A673 (cell line): ENCODE measurements at regions not wholly inside any gene's neighbourhood (a gene's known extent, or its start where the extent isn't known, plus 50 kb on each side); places are given as distances from the start of the nearest gene placed in this dataset.

Source experiments
- BruUV-seq: library from RNA; stranded (reverse); fragments of 400-500 nt; replicated peaks from 2 replicates; lab custom pipeline; 2021; lab: Mats Ljungman, UMichigan
- CTCF ChIA-PET: fragments of 300-600 bp; sonication (Branson Sonifier 250); formaldehyde crosslinking; loops from one replicate; lab custom pipeline; 2022; ENCODE audit warnings: antibody characterized with exemption; lab: Charles Lee
- POLR2A ChIA-PET: fragments of 300-600 bp; sonication (Branson Sonifier 250); formaldehyde crosslinking; loops from one replicate; lab custom pipeline; 2022; ENCODE audit warnings: antibody characterized with exemption; ENCODE audit not compliant: low non-redundant PET; lab: Charles Lee
- DNase-seq: peaks from one replicate; pipeline ENCODE4 v3.0.0-alpha.2; 2015; ENCODE audit warnings: low spot score
- H3K27ac ChIP-seq: fragments of 200-600 bp; sonication (generic); 2 replicates; pipeline ENCODE4 v1.5.1; 2016; ENCODE audit warnings: mixed run types, low read depth, mild to moderate bottlenecking, mixed read lengths, antibody characterized with exemption, low read length; ENCODE audit not compliant: poor library complexity, severe bottlenecking
- H3K27me3 ChIP-seq: fragments of 200-600 bp; sonication (generic); replicated peaks from 2 replicates; pipeline ENCODE4 v1.6.1; 2017; ENCODE audit warnings: mixed run types, low read depth, mild to moderate bottlenecking, mixed read lengths, antibody characterized with exemption, low read length; ENCODE audit not compliant: insufficient read depth, poor library complexity
- H3K36me3 ChIP-seq: fragments of 200-600 bp; sonication (generic); 2 replicates; pipeline ENCODE4 v1.6.1; 2016; ENCODE audit warnings: mixed run types, mild to moderate bottlenecking, mixed read lengths, antibody characterized with exemption, low read length; ENCODE audit not compliant: insufficient read depth, poor library complexity, severe bottlenecking
- H3K4me1 ChIP-seq: fragments of 200-600 bp; sonication (generic); 2 replicates; pipeline ENCODE4 v1.6.1; 2017; ENCODE audit warnings: mixed run types, mild to moderate bottlenecking, mixed read lengths, antibody characterized with exemption, low read length; ENCODE audit not compliant: insufficient read depth, poor library complexity, severe bottlenecking
- H3K4me3 ChIP-seq: fragments of 200-600 bp; sonication (generic); 2 replicates; pipeline ENCODE4 v1.5.1; 2016; ENCODE audit warnings: low read depth, mixed run types, mild to moderate bottlenecking, mixed read lengths, low read length; ENCODE audit not compliant: poor library complexity, severe bottlenecking
- H3K9me3 ChIP-seq: fragments of 200-600 bp; sonication (generic); 2 replicates; pipeline ENCODE4 v1.6.1; 2016; ENCODE audit warnings: mixed run types, low read depth, mild to moderate bottlenecking, mixed read lengths, antibody characterized with exemption, low read length; ENCODE audit not compliant: poor library complexity, severe bottlenecking
- CTCF ChIP-seq: fragments of 300-800, 200-600 bp; sonication (generic); conservative IDR thresholded peaks from 2 replicates; pipeline ENCODE4 v1.5.1; 2017; ENCODE audit warnings: low read depth, mild to moderate bottlenecking, antibody characterized with exemption, low read length, moderate library complexity, mixed read lengths
- EZH2 ChIP-seq: fragments of 200-600 bp; sonication (generic); IDR thresholded peaks from 2 replicates; pipeline ENCODE4 v1.6.1; 2017; ENCODE audit warnings: borderline replicate concordance, low read depth, mild to moderate bottlenecking, mixed read lengths, antibody characterized with exemption, low read length; ENCODE audit not compliant: poor library complexity, severe bottlenecking
- intact Hi-C: fragments of 100-400 bp; cut with micrococcal nuclease; formaldehyde crosslinking; loops from one replicate; pipeline ENCODE4 v1.10.0; 2022; ENCODE audit not compliant: unreplicated experiment

DNA sequence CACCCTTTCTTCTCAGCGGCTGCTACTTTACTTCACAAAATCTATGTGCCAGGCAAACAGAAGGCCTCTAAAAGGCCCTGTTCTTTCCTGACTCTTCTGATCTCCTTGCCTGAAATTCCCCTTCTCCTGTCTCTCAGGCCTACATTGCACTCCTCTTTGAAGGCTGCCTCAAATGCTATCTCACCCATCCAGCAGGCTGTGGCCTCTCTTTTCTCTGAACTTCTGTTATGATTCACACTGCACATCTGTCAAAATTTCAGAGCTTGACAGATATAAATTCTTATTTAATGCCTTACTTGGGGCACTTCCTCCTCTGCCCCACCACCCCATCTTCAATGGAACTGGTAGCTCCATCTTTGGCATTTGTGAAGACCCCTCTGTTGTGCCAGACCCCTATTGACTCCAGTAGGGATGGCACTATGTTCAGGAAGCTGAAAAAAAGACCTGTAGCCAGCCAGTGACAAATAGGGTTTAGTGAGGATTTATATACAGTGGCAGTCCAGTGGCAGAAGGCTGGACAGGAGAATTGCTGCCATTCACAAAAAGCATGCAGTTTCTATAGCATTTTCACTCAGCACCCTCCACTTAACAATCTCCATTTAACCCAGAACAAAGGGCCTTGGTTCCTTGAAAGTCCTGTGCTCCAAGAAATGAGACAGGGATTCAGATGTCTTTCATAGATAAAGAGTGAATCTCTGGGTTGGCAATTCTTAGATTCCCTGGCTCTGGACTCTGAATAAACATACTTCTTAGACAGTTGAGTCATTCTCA lies 415.8 kb upstream of the GRM7 start:
- POLR2A ChIA-PET, result no interaction called here
- H3K9me3 ChIP-seq, result no peaks in the 10 kb centered on the region
- intact Hi-C loops, result no loop called here
- no peak for TF ChIP-seq EZH2
- TF ChIP-seq CTCF, result no peak
- no peaks in the 10 kb centered on the region for H3K36me3 ChIP-seq
- no TSS peak for BruUV-seq
- CTCF ChIA-PET, result no interaction called here
- H3K27me3 ChIP-seq, result peaks cover 3% of the 10 kb centered on the region
- H3K4me3 ChIP-seq, result no peak overlapping the region
- no peak for DNase-seq
- no peaks in the 10 kb centered on the region for H3K4me1 ChIP-seq
- H3K27ac ChIP-seq, result no peak overlapping the region

- TF ChIP-seq CTCF, result no peak
- no peak for TF ChIP-seq EZH2
- Histone ChIP-seq H3K9me3 (no peaks in the 10 kb centered on the region), H3K4me3 (no peak overlapping the region), H3K27ac (no peak overlapping the region), H3K36me3 (no peaks in the 10 kb centered on the region), H3K27me3 (peaks cover 3% of the 10 kb centered on the region), H3K4me1 (no peaks in the 10 kb centered on the region)
- intact Hi-C loops, result no loop called here
- ChIA-PET CTCF (no interaction called here), POLR2A (no interaction called here)
- no peak for DNase-seq
- BruUV-seq, result no TSS peak
Measured at GRCh38 chr3:6447166-6447801, 413.6 kb upstream of the GRM7 start.

DNA sequence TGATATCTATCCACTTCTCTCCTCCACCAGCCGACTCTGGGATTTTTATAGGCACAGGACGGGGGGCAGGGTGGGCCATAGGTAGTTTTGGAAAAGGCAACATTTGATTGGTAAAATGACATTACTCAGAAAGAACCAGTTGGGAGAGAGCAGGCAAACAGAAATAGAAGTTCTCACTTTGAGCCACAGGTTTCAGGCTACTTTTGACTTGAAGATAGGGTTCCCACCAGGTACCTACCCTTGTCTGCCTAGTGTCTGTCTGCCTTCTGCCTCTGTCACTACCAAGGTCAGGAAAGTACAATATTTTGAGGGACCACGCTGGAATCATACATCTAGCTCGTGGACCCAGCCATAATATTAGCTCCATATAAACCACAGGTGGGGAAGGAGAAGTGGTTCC lies 412.9 kb upstream of the GRM7 start:
- CTCF ChIA-PET, result no interaction called here
- Histone ChIP-seq H3K9me3 (no peaks in the 10 kb centered on the region), H3K4me3 (no peak overlapping the region), H3K27ac (no peak overlapping the region), H3K4me1 (no peaks in the 10 kb centered on the region), H3K27me3 (peaks cover 3% of the 10 kb centered on the region), H3K36me3 (no peaks in the 10 kb centered on the region)
- TF ChIP-seq EZH2, result no peak
- TF ChIP-seq CTCF, result no peak
- no peak for DNase-seq
- no TSS peak for BruUV-seq
- intact Hi-C loops, result no loop called here
- POLR2A ChIA-PET, result no interaction called here
